Ishikawa (cell line): ENCODE measurements at regions not wholly inside any gene's neighbourhood (a gene's known extent, or its start where the extent isn't known, plus 50 kb on each side); places are given as distances from the start of the nearest gene placed in this dataset.

Source experiments
- CEBPB ChIP-seq: IDR thresholded peaks from 2 replicates; pipeline ENCODE4 v1.6.1; 2012
- CREB1 ChIP-seq: IDR thresholded peaks from 2 replicates; pipeline ENCODE4 v1.6.1; 2012; ENCODE audit warnings: low read depth
- EGR1 ChIP-seq: IDR thresholded peaks from 2 replicates; pipeline ENCODE4 v1.6.1; 2012
- EP300 ChIP-seq: IDR thresholded peaks from 2 replicates; pipeline ENCODE4 v1.6.1; 2012; ENCODE audit warnings: borderline replicate concordance
- FOXM1 ChIP-seq: IDR thresholded peaks from 2 replicates; pipeline ENCODE4 v1.6.1; 2012; ENCODE audit warnings: low read depth, borderline replicate concordance
- RAD21 ChIP-seq: IDR thresholded peaks from 2 replicates; pipeline ENCODE4 v1.6.1; 2012; ENCODE audit warnings: low read depth
- TAF1 ChIP-seq: IDR thresholded peaks from 2 replicates; pipeline ENCODE4 v1.6.1; 2012; ENCODE audit warnings: low read depth, mild to moderate bottlenecking
- TCF12 ChIP-seq: IDR thresholded peaks from 2 replicates; pipeline ENCODE4 v1.6.1; 2012; ENCODE audit warnings: low read depth
- TEAD4 ChIP-seq: IDR thresholded peaks from 2 replicates; pipeline ENCODE4 v1.6.1; 2012
- YY1 ChIP-seq: IDR thresholded peaks from 2 replicates; pipeline ENCODE4 v1.6.1; 2012; ENCODE audit warnings: low read depth
- TF ChIP-seq, protein P1 (sequence below): IDR thresholded peaks from 2 replicates; pipeline ENCODE4 v1.6.1; 2012; ENCODE audit warnings: low read depth, mild to moderate bottlenecking
- TF ChIP-seq, protein P2 (sequence below): IDR thresholded peaks from 2 replicates; pipeline ENCODE4 v1.6.1; 2012
- TF ChIP-seq, protein P3 (sequence below): IDR thresholded peaks from 2 replicates; pipeline ENCODE4 v1.6.1; 2012

DNA sequence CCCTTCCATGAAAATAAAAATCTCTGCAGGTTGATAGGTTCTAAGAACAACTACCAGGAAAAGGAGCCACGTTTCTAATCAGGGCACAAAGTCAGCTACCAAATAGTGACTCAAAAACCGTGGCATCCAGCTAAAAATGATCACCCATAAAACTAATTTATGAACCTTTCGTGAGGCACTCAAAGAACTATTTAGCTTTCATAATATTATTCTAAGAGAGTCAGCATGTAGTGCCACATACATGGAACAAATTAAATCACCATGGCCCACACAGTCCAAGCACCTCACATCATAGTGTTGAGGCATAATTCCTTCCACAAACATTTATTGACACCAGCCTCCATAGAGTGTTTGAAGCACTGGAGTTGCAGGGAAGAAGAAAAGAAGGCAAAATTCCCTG is 252.0 kb upstream of the PPARGC1A start:
- no peak for TF ChIP-seq EP300
- TF ChIP-seq, protein P1, sequence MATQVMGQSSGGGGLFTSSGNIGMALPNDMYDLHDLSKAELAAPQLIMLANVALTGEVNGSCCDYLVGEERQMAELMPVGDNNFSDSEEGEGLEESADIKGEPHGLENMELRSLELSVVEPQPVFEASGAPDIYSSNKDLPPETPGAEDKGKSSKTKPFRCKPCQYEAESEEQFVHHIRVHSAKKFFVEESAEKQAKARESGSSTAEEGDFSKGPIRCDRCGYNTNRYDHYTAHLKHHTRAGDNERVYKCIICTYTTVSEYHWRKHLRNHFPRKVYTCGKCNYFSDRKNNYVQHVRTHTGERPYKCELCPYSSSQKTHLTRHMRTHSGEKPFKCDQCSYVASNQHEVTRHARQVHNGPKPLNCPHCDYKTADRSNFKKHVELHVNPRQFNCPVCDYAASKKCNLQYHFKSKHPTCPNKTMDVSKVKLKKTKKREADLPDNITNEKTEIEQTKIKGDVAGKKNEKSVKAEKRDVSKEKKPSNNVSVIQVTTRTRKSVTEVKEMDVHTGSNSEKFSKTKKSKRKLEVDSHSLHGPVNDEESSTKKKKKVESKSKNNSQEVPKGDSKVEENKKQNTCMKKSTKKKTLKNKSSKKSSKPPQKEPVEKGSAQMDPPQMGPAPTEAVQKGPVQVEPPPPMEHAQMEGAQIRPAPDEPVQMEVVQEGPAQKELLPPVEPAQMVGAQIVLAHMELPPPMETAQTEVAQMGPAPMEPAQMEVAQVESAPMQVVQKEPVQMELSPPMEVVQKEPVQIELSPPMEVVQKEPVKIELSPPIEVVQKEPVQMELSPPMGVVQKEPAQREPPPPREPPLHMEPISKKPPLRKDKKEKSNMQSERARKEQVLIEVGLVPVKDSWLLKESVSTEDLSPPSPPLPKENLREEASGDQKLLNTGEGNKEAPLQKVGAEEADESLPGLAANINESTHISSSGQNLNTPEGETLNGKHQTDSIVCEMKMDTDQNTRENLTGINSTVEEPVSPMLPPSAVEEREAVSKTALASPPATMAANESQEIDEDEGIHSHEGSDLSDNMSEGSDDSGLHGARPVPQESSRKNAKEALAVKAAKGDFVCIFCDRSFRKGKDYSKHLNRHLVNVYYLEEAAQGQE = no peak
- no peak for TF ChIP-seq YY1
- no peak for TF ChIP-seq TAF1
- TF ChIP-seq FOXM1 = no peak
- no peak for TF ChIP-seq CREB1
- no peak for TF ChIP-seq RAD21
- TF ChIP-seq EGR1 = no peak
- no peak for TF ChIP-seq CEBPB
- TF ChIP-seq, protein P2, sequence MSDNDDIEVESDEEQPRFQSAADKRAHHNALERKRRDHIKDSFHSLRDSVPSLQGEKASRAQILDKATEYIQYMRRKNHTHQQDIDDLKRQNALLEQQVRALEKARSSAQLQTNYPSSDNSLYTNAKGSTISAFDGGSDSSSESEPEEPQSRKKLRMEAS = no peak
- no peak for TF ChIP-seq TCF12
- TF ChIP-seq, protein P3, sequence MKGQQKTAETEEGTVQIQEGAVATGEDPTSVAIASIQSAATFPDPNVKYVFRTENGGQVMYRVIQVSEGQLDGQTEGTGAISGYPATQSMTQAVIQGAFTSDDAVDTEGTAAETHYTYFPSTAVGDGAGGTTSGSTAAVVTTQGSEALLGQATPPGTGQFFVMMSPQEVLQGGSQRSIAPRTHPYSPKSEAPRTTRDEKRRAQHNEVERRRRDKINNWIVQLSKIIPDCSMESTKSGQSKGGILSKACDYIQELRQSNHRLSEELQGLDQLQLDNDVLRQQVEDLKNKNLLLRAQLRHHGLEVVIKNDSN = no peak
- TF ChIP-seq TEAD4 = no peak
